C4-2B (cell line): ENCODE measurements at regions not wholly inside any gene's neighbourhood (a gene's known extent, or its start where the extent isn't known, plus 50 kb on each side); places are given as distances from the start of the nearest gene placed in this dataset.

Experiments used
- ZFX ChIP-seq: fragments of 450-650 bp; IDR thresholded peaks from 2 replicates; pipeline ENCODE4 v1.6.1; 2017
- TF ChIP-seq, protein P1 (sequence below): fragments of 450-650 bp; conservative IDR thresholded peaks from 2 replicates; pipeline ENCODE4 v1.5.1; 2017; ENCODE audit warnings: mild to moderate bottlenecking

DNA sequence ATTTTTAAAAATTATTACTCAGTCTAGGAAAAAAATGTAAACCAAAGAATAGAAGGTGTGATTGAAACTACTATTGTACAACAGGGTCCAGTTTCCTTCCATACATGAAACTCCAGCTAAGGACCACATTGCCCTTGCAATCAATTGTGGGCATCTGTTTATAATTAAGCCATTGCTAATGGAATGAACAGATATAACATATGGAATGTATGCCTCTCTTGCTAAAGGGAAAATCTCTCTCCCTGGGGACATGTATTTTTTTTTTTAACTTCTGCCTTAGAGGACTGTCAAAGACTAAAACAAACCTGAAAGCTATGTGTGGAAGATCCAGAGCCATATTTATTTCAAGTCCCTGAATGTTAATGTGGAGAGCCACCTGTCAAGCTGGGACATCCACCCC is 336.8 kb upstream of the MANEA start:
- TF ChIP-seq, protein P1, sequence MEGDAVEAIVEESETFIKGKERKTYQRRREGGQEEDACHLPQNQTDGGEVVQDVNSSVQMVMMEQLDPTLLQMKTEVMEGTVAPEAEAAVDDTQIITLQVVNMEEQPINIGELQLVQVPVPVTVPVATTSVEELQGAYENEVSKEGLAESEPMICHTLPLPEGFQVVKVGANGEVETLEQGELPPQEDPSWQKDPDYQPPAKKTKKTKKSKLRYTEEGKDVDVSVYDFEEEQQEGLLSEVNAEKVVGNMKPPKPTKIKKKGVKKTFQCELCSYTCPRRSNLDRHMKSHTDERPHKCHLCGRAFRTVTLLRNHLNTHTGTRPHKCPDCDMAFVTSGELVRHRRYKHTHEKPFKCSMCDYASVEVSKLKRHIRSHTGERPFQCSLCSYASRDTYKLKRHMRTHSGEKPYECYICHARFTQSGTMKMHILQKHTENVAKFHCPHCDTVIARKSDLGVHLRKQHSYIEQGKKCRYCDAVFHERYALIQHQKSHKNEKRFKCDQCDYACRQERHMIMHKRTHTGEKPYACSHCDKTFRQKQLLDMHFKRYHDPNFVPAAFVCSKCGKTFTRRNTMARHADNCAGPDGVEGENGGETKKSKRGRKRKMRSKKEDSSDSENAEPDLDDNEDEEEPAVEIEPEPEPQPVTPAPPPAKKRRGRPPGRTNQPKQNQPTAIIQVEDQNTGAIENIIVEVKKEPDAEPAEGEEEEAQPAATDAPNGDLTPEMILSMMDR: no peak
- TF ChIP-seq ZFX: no peak
